HG02981 (cell line): ENCODE measurements at regions not wholly inside any gene's neighbourhood (a gene's known extent, or its start where the extent isn't known, plus 50 kb on each side); places are given as distances from the start of the nearest gene placed in this dataset.

Experiments used
- ATAC-seq: cut with Tn5 transposase; IDR thresholded peaks from one replicate; pipeline ENCODE4 v1.9.1; 2021; ENCODE audit warnings: mild to moderate bottlenecking, moderate library complexity; ENCODE audit not compliant: unreplicated experiment

GRCh38 chr16:26281381-26282110 is 589.8 kb downstream of the HS3ST4 start:
- ATAC-seq: no peak

DNA sequence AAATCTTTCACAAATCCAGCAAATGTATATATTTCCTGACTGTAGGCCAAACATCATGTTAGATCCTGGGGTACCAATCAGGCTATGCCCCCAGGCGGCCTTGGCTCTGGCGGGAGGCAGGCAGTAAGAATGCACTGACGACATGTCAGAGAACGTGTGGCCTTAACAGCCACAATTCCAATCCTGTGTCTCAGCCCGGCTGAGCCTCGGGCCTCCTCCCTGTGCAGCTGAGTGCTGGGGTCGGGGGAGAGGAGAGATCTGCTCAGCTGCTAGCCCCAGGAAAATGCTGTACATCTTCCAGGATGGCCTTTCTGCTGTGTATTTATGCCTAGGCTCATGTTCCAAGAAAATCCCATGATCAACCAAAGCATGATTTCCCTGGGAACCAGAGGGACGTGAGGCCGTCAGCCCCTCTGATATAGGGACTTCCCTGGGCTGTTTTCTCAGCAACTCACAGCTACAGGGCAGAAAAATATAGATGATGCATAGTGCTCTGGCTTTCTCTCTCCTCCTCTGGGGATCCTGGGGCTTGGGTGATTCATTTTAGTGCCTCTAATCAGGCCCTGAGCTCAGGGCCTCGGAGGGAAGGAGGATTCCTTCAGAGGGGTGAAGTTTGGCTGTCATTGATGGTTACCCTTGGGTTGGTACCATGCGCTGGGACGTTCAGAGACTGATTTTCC is 604.0 kb downstream of the HS3ST4 start:
- no peak for ATAC-seq

- ATAC-seq: no peak
Measured at GRCh38 chr16:26301516-26301915, 609.8 kb downstream of the HS3ST4 start.

DNA sequence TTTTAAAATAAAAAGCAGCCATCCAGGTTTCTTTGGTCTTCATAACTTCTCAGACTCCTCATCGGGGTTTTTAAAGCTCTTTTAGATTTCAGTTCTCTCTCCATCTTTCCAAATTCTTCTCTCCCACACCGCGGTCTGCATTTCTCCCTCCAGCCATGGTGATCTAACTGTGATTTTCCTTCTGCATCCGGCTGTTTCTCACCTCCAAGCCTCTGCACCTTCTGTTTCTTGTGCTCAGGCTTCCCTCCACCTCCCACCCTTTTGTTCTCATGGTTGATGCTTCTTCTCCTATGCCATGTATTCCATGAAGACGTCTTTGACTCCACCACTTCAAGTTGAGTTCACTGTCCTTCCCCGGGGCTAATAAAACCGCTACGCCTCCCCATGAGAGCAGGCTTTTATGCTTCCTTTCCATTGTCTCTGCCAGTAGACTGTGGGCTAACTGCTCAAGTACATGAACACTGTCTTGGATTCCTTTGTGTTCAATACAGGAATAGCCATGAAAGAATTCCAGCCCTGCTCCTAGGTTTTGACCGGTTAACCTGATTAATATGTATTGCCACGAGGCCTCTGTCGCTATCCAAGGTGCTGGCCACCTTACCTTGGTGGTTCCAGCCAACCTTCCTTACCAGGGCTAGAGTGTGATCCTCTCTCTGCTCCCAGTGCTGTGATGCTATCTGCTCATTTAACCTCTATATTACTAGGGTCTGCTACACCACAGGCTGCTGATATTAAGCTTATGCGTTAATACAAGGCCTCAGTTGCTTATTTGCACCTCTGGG is 625.1 kb downstream of the HS3ST4 start:
- ATAC-seq: no peak

GRCh38 chr16:26317885-26318284 is 626.1 kb downstream of the HS3ST4 start:
- no peak for ATAC-seq

GRCh38 chr16:26330654-26331053 is 638.9 kb downstream of the HS3ST4 start:
- ATAC-seq: no peak

GRCh38 chr16:26334218-26335111 is 642.7 kb downstream of the HS3ST4 start:
- ATAC-seq: no peak

DNA sequence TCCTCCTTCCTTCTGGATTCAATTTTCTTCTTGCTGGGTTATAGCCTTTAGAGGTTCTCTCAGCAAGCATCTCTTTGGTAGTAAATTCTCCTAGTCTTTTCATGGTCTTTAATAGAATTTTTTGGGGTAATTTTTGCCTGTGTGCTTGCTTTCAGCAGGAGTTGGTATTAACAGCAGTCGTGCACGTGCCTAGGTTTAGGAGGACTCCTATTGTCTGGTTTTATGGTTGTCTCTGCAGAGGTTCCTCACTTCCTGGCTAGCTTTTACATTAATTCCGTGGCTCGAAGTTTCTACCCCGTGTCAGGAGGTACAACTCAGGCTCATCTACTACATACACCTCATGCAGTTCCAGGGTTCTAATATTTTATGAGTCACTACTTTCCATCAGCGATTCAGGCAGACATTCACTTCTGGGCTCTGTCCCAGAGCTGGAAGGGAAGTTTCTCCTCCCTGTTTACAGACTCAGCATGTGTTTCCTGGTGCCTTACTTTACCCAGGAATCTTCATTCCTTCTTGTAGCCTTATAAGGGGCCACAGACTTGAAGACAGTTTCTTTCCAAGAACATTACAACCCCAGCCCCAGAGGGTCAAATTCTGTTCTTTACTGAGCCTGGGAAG is 643.6 kb downstream of the HS3ST4 start:
- ATAC-seq: no peak

- ATAC-seq: no peak
Measured at GRCh38 chr16:26342621-26343020, 650.9 kb downstream of the HS3ST4 start.

- ATAC-seq: no peak
Measured at GRCh38 chr16:26344240-26344776, 652.5 kb downstream of the HS3ST4 start.

DNA sequence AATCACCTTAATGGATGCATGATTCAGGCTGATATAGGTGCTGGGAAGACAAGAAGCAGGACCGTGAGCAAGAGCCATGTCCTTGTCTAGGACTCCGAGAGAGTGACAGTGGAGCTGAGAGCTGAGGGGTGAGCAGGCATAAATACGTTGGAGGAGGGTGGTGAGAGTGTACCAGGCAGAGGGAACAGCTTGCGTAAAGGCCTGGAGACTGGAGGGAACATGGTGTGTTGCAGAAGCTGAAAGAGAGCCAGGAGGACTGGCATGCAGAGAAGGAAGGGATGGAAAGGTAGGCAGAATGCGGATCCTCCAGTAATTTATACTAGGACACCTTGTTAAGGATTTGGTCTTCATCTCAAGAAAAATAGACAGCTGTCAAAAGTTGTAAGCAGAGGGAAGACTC is 653.2 kb downstream of the HS3ST4 start:
- ATAC-seq: no peak

GRCh38 chr16:26345966-26346365 is 654.2 kb downstream of the HS3ST4 start:
- no peak for ATAC-seq

GRCh38 chr16:26348095-26348494 is 656.3 kb downstream of the HS3ST4 start:
- ATAC-seq: no peak

- no peak for ATAC-seq
Measured at GRCh38 chr16:26360867-26361266, 669.1 kb downstream of the HS3ST4 start.

GRCh38 chr16:26363581-26363980 is 671.8 kb downstream of the HS3ST4 start:
- no peak for ATAC-seq

GRCh38 chr16:26365161-26365940 is 673.6 kb downstream of the HS3ST4 start:
- ATAC-seq: no peak

DNA sequence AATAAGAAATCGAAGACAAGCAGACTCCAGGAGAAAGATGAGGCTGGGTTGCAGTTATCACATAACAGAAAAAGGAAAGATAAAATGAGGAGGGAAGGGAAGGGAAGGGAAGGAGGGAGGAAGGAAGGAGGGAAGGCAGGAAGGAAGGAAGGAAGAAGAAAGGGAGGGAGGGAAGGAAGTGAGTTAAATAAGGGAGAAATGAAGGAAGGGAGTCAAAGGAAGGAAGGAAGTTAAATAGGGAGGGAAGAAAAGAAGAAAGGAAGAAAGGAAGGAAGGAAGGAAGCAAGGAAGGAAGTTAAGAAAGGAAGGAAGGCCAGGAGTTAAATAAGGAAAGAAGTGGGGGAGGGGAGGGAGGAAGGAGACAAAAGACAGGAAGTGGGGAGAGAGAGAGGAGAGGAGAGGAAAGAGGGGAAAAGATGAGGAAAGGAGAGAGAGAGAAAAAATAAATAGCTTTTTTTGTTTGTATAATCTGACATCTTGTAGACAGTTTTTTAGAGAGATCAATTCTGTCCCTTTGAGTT is 679.6 kb downstream of the HS3ST4 start:
- no peak for ATAC-seq

DNA sequence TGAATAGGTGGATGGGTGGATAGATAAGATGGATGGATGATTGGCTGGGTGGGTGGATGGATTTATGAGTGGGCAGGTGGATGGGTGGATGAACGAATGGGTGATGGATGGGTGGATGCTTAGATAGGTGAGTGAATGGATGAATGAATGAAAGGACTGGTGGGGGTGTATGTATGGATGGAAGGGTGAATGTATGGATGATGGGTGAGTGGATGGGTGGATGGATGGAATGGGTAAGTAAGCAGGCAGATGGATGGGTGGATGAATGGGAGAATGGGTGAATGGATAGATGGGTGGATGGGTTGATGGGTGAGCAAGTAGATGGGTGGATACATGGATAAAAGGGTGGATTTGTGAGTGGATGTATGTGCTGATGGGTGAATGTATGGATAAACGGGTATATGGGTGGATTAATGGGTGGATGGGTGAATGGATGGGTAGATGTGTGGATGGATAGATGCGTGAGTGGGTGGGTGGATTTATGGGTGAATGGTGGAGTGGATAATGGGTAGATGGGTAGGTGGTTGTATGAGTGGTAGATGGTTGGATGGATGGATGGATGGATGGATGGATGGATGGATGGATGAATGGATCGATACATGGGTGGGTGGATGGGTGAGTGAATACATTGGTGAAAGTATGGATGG is 682.6 kb downstream of the HS3ST4 start:
- no peak for ATAC-seq

DNA sequence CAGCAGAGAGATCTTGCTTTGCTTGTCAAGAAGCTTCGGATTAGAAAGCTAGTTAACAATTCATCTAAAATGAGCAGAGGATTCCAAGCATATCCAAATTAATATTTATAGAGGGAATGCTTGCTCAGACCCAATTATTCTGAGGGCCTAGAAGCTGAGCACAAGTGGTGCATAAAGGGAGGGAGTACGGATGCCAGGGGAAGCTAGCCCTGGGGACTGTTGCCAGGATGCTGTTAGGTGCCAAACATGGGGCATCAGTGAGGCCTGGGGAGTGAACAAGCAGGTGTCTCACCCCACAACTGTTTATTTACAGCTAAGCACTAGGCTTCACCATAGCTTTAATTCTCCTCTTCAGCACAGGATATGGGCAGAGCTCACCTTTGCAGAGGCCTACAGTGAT is 684.1 kb upstream of the C16orf82 start:
- ATAC-seq: no peak
